ENCODE measurements at regions not wholly inside any gene's neighbourhood (a gene's known extent, or its start where the extent isn't known, plus 50 kb on each side); places are given as distances from the start of the nearest gene placed in this dataset.

DNA sequence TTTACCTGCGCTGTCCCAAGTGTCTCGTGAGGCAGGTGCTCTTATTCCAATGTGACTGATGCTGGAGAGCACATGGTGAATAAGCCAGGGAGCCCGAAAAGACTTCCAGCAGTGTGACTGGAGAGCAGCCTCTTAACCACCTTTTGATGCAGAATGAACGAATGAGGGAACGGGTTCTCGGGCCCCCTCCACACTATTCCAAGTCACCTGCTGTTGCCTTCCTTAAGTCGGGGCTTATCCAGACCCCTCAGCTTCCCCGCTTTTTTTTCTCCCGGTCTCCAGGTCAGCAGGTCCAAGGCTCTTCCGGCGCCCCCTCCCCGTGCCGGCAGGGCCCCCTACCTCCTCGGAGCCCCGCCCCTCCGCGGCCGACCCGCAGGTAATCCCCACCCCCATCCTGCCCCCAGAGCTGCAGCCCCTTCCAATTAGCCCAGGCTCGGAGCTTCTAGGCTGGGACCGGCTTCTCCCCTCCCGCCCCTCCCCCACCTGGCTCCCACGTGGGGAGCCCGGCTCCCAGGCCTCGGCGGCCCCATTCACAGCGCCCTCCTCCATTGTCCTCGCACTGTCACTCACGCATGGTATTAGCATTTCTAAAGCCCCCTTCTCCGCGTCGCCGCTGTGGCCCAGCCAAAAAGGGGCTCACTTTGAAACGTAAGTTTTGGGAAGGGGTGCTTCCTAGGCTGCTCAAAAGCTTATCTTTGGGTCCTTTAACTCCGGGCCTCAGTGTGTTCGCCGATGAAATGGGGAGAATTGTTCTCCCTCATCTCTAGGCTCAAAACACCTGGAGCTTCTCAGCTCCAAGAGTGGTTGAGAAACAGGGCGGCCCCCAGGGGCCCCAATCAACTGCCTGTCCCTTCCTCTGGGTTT lies 56.2 kb upstream of the PJA1 start:
- DNase-seq = no peak

DNA sequence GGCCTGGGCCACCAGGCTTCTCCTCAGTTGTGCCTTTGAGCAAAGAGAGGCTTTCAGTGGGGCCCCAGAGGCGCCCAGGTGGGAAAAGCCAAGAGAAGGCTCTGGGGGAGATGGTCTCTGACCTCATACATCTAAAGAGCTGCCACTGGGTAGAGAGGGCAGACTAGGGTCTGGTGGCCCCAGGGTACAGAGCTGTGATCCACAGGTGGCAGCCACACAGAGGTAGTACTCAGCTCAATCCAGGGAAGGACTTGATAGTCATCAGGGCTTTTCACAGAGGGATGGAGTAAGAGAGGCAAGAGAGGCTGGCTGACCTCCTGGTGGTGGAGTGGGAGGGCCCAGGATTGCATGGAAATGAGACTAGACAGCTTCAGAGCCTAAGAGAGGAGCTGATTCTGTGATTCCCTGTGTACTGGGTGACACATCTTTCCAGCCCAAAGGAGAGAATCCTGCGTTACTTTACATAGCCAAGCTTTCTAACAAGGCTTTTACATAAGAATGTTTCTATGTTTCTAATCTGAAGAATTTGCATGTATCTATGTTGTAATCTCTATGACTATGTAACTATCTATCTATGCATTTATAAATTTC lies 53.2 kb upstream of the PJA1 start:
- no peak for DNase-seq

DNA sequence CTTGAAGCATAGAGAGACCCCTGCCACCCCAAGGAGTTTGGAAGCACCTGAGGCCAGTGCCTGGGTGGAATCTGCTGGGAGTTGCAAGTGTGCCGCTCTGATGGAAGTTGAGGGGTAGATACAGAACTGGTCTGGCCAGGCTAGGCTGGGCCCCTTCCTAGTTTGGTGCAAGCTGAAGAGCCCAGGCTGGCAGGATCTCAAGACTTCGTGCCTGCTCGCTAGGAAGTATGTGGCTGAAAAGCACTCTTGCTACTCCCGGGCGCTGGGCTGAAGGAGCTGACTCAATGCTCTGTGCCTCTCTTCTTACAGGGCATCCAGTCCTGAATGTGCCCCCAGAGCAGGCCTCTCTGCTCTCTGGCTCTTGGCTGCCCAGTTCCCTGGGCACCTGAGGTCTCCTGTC lies 51.7 kb upstream of the PJA1 start:
- no peak for DNase-seq

DNA sequence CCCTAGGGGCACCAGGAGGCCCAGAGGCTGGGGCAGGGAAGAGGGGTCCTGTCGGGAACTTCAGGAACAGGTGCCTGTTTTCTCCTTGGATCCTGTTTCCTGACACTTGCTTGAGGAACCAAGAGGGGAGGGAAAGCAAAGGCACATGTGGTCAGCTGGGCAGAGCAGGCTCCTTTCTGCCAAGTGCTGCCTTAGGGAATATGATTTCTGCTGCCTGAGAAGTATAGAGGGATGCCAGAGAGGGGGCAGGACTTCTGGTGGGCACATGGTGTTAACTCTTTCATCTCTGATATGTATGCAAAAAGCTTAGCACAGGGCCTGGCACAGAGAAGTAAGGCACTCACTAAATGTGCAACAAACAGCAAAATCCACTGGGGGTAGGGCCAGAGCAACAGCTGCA lies 51.2 kb upstream of the PJA1 start:
- no peak for DNase-seq

DNA sequence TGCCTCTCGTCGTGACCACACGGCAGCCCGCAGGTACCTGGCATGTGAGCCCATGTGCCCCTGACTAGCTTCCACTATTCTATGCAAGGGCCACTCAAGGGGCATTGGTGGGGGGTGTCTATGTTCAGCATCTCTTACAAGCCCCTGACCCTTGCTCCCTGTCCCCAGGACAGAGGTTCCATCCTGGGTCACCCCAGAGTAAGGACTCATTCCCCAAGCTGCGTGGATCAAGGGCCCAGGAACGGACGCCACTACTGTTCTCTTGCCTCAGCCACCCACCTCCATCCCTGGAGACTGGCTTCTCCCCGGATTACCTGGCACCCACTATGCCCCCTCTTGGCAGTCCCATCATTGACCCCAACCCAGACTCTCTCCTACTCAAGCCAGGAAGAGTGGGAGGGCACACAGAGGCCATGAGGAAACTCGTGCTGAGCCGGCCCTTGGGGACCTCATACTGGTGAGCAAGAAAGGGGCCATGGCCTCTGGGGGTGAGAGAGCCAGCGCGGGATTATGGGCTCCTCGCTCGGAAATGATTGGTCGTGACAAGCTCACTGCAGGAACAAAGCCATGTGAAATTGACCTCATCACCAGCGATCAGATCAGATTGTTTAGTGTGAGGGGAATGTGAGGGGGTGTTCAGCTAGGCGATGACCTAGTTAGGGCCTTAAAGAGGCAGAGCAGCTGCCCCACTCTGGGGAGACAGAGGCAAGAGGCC lies 50.1 kb upstream of the PJA1 start:
- DNase-seq = peak; percentile 86
